AG09319 (cell line): ENCODE measurements at regions not wholly inside any gene's neighbourhood (a gene's known extent, or its start where the extent isn't known, plus 50 kb on each side); places are given as distances from the start of the nearest gene placed in this dataset.

Experiments
- DNase-seq: peaks from one replicate; pipeline ENCODE4 v3.0.0-alpha.2; 2010; ENCODE audit warnings: low read depth; ENCODE audit errors: extremely low read depth
- TF ChIP-seq, protein P1 (sequence below): IDR thresholded peaks from 2 replicates; pipeline ENCODE4 v1.5.1; 2011; ENCODE audit warnings: low read depth, mild to moderate bottlenecking, inconsistent platforms, low read length, moderate library complexity

DNA sequence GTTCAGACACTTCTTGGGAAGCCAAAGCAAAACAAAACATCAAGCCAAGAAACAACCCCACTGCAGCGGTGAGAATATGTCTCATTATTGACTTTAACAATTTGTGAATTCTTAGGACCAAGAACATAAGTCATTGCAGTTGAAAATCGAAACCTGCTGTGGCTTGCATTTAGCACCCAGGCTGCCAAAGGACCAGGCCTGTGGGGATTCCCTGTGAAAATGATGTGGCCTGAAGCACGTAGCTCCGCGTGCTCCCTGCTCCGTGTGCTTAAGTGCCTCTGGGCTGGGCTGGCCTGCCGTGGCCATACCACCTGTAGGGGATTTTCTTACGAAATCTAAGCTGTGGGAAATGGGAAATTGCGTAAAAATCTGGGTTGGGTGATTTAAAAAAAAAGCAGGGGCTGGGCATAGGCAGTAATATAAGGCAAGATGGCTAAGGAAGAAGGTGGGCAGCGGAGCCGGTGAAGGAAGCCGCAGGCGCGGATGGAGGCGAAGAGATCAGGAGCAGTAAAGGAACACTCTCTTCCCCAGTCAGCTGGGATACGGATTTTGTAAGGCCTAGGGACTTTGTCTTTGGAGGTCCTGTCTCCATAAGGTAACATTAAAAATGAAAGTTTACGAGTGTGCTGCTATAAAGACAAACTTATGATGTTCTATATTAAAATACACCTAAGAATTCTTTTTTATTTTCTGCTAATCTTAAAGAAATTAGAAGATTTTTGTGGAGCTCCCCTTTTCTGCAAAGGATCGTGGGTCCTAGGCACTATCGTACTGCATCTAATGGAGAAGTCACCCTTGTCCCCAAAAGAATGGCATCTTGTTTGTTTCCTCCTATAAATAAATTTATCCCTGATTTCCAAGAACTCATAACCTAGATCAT is 189.6 kb upstream of the SEMA6A start:
- DNase-seq, result no peak
- TF ChIP-seq, protein P1, sequence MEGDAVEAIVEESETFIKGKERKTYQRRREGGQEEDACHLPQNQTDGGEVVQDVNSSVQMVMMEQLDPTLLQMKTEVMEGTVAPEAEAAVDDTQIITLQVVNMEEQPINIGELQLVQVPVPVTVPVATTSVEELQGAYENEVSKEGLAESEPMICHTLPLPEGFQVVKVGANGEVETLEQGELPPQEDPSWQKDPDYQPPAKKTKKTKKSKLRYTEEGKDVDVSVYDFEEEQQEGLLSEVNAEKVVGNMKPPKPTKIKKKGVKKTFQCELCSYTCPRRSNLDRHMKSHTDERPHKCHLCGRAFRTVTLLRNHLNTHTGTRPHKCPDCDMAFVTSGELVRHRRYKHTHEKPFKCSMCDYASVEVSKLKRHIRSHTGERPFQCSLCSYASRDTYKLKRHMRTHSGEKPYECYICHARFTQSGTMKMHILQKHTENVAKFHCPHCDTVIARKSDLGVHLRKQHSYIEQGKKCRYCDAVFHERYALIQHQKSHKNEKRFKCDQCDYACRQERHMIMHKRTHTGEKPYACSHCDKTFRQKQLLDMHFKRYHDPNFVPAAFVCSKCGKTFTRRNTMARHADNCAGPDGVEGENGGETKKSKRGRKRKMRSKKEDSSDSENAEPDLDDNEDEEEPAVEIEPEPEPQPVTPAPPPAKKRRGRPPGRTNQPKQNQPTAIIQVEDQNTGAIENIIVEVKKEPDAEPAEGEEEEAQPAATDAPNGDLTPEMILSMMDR, result no peak

DNA sequence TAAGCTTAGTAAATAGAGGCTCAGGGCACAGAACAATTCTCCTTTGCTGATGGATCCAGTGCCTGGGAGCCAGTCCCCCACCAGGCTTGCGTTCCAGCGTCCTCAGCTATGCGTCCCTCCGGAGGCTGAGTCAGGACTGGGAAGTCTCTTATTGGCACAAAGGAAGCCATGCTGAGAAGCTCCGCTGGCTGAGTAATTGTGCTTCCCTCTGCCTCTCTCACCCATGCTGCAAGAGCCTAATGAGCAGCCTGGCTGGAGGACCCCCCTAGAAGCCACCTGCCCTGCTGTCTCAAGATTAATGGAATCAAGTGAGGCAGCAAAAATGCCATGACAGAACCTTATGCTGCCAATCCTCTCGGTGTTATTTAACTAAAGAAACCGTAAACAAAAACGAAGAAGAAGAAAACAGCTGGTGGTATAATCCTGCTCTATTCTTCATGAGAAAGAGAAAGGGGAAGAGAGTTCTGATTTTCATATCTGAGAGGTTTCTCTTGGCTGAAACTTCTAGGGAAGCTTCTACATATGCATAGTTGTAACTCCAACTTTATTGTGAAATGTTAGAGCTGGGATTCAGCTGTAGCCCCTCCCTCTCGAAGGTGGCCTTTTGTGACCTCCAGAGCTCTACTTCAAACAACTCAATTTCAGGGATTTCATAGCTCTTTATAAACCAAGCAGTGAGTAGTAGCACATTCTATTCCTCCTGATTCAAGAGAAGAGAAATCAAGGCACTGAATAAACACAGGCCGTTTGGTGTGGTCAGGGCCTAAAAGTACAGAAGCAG is 185.4 kb upstream of the SEMA6A start:
- TF ChIP-seq, protein P1, result no peak
- no peak for DNase-seq

DNA sequence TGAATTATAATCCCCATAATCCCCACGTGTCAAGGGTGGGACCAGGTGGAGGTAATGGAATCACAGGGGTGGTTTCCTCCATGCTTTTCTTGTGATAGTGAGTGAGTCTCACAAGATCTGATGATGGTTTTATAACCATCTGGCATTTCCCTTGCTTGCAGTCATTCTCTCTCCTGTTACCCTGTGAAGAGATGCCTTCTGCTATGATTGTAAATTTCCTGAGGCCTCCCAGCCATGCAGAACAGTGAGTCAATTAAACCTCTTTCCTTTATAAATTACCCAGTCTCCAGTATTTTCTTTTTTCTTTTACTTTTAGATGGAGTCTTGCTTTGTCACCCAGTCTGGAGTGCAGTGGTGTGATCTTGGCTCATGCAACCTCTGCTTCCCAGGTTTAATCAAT is 182.7 kb upstream of the SEMA6A start:
- no peak for DNase-seq

DNA sequence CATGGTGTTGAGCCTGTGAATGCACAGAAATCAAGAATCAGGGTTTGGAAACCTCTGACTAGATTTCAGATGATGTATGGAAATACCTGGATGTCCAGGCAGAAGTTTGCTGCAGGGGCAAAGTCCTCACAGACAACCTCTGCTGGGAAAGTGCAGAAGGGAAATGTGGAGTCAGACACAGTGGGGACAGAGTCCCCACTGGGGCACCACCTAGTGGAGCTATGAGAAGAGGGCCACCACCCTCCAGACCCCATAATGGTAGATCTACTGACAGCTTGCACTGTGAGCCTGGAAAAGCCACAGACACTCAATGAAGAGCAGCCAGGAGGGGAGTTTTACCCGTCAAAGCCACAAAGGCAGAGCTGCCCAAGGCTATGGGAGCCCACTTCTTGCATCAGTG is 181.9 kb upstream of the SEMA6A start:
- no peak for DNase-seq

More for the DNA sequence above, 182.7 kb upstream of the SEMA6A start:
- TF ChIP-seq, protein P1, result no peak

DNA sequence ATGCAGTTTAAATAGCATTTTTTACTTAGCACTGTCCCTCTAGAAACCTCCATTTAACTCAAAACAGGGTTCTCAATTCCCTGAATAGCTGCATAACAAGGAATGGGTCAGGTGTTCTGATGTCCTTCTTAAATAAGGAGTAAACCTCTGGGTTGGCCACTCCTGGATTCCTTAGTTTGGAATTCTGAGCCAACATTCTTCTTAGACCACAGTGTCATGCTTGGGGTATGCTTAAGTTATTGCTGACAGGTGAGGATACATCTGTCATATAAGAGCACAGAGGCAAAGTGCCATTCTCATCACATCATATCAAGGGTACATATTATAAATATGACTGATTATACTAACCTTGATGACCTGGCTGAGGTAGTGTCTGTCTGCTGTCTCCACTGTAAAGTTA is 179.9 kb upstream of the SEMA6A start:
- TF ChIP-seq, protein P1, result no peak
- no peak for DNase-seq

More for the DNA sequence above, 181.9 kb upstream of the SEMA6A start:
- TF ChIP-seq, protein P1, result no peak

DNA sequence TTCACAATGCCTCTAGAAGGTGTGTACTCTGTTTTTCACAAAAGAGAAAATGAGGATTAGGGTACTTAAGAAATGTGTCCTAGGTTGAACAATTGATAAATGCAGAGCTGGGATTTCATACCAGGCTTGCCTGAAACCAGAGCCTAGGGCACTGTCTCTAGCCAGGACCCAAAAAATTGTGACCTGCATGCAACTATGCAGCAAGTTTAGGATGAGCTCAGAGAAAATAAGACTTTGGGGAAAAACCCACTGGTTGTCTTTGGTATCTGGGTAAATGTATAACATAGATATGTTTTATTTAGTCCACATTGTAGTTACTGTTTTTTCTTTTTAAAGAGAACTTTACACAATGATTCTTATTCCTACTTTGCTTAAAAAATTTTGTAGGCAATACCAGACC is 177.1 kb upstream of the SEMA6A start:
- TF ChIP-seq, protein P1, result no peak
- DNase-seq, result no peak
